IMR-90 (cell line): ENCODE measurements at regions not wholly inside any gene's neighbourhood (a gene's known extent, or its start where the extent isn't known, plus 50 kb on each side); places are given as distances from the start of the nearest gene placed in this dataset.

Experiments used
- ATAC-seq: fragments of 200-7000 bp; cut with Tn5 transposase; 2 replicates; pipeline ENCODE4 v1.9.1; 2020; ENCODE audit warnings: low read depth, mild to moderate bottlenecking, moderate library complexity
- BruUV-seq: library from RNA; stranded (reverse); fragments of 400-500 nt; replicated peaks from 2 replicates; lab custom pipeline; 2021; lab: Mats Ljungman, UMichigan
- CTCF ChIA-PET: fragments of 300-600 bp; formaldehyde crosslinking; extraction: SDS; loops from one replicate; lab custom pipeline; 2021; ENCODE audit warnings: antibody characterized with exemption; lab: Yijun Ruan, JAX
- POLR2A ChIA-PET: fragments of 300-600 bp; sonication (Branson Sonifier 250); formaldehyde crosslinking; loops from one replicate; lab custom pipeline; 2022; ENCODE audit warnings: antibody characterized with exemption; ENCODE audit not compliant: unreplicated experiment; lab: Charles Lee
- DNase-seq: peaks from one replicate; pipeline ENCODE4 v3.0.0; 2013
- H2AFZ ChIP-seq: replicated peaks from 2 replicates; pipeline ENCODE3; 2013; ENCODE audit warnings: low read length, mild to moderate bottlenecking; ENCODE audit not compliant: poor library complexity
- H2AK5ac ChIP-seq: 2 replicates; pipeline ENCODE4 v1.6.1; 2013; ENCODE audit warnings: low read depth, low read length, inconsistent platforms
- H2AK9ac ChIP-seq: replicated peaks from 2 replicates; pipeline ENCODE3; 2013; ENCODE audit warnings: mild to moderate bottlenecking, low read depth, low read length, moderate library complexity; ENCODE audit not compliant: poor library complexity
- H2BK120ac ChIP-seq: 2 replicates; pipeline ENCODE4 v1.6.1; 2013; ENCODE audit warnings: low read depth, low read length, inconsistent platforms
- H2BK15ac ChIP-seq: 3 replicates; pipeline ENCODE4 v1.6.1; 2013; ENCODE audit warnings: low read depth, low read length, inconsistent platforms
- H2BK20ac ChIP-seq: 2 replicates; pipeline ENCODE4 v1.6.1; 2013; ENCODE audit warnings: low read depth, mild to moderate bottlenecking, inconsistent platforms, low read length, moderate library complexity
- H2BK5ac ChIP-seq: 2 replicates; pipeline ENCODE4 v1.6.1; 2013; ENCODE audit warnings: mild to moderate bottlenecking, low read depth, low read length, inconsistent platforms; ENCODE audit not compliant: poor library complexity, severe bottlenecking
- H3K14ac ChIP-seq: replicated peaks from 2 replicates; pipeline ENCODE4 v1.6.1; 2013; ENCODE audit warnings: low read depth, low read length, inconsistent platforms
- H3K18ac ChIP-seq: 2 replicates; pipeline ENCODE4 v1.6.1; 2013; ENCODE audit warnings: low read depth, low read length, control low read depth
- H3K23ac ChIP-seq: 2 replicates; pipeline ENCODE4 v1.6.1; 2013; ENCODE audit warnings: low read depth, low read length, inconsistent platforms
- H3K27ac ChIP-seq: 2 replicates; pipeline ENCODE4 v1.5.1; 2013; ENCODE audit warnings: mild to moderate bottlenecking, control low read depth, low read length; ENCODE audit not compliant: insufficient read depth
- H3K27me3 ChIP-seq: 2 replicates; pipeline ENCODE4 v1.6.1; 2013; ENCODE audit warnings: low read length; ENCODE audit not compliant: control insufficient read depth, insufficient read depth
- H3K36me3 ChIP-seq: 2 replicates; pipeline ENCODE4 v1.6.1; 2013; ENCODE audit warnings: low read length, mixed read lengths; ENCODE audit not compliant: control insufficient read depth, insufficient read depth
- H3K4ac ChIP-seq: 2 replicates; pipeline ENCODE4 v1.6.1; 2013; ENCODE audit warnings: low read depth, low read length, inconsistent platforms
- H3K4me1 ChIP-seq: 2 replicates; pipeline ENCODE4 v1.6.1; 2013; ENCODE audit warnings: low read length, mixed read lengths; ENCODE audit not compliant: control insufficient read depth, insufficient read depth
- H3K4me2 ChIP-seq: 2 replicates; pipeline ENCODE4 v1.6.1; 2013; ENCODE audit warnings: low read depth, mild to moderate bottlenecking, control low read depth, low read length, moderate library complexity
- H3K4me3 ChIP-seq: 2 replicates; pipeline ENCODE4 v1.5.1; 2013; ENCODE audit warnings: low read depth, mild to moderate bottlenecking, control low read depth, low read length, moderate library complexity; ENCODE audit not compliant: insufficient read depth
- H3K56ac ChIP-seq: 2 replicates; pipeline ENCODE4 v1.6.1; 2013; ENCODE audit warnings: low read length, inconsistent platforms; ENCODE audit not compliant: insufficient read depth; ENCODE audit errors: extremely low read depth
- H3K79me1 ChIP-seq, 2 experiments: 2 replicates each; pipeline ENCODE4 v1.6.1; 2013; ENCODE audit warnings: low read length in 2 of 2, inconsistent platforms in 1 of 2, low read depth in 1 of 2
- H3K9ac ChIP-seq: 2 replicates; pipeline ENCODE4 v1.6.1; 2013; ENCODE audit warnings: low read depth, low read length, control low read depth
- H3K9me1 ChIP-seq: 2 replicates; pipeline ENCODE4 v1.6.1; 2013; ENCODE audit warnings: low read length, inconsistent platforms; ENCODE audit not compliant: insufficient read depth
- H3K9me3 ChIP-seq: 2 replicates; pipeline ENCODE4 v1.6.1; 2013; ENCODE audit warnings: low read length; ENCODE audit not compliant: control insufficient read depth, insufficient read depth
- H4K20me1 ChIP-seq: 2 replicates; pipeline ENCODE4 v1.6.1; 2013; ENCODE audit warnings: low read length, inconsistent platforms; ENCODE audit not compliant: insufficient read depth
- H4K5ac ChIP-seq: 2 replicates; pipeline ENCODE4 v1.6.1; 2013; ENCODE audit warnings: mild to moderate bottlenecking, low read depth, low read length, control low read depth
- H4K8ac ChIP-seq, 2 experiments: 2 replicates each; pipeline ENCODE4 v1.6.1; 2013; ENCODE audit warnings: low read depth in 2 of 2, low read length in 2 of 2, control low read depth in 1 of 2, inconsistent platforms in 1 of 2
- H4K91ac ChIP-seq: 2 replicates; pipeline ENCODE4 v1.6.1; 2013; ENCODE audit warnings: low read depth, low read length, inconsistent platforms; ENCODE audit not compliant: insufficient read depth
- BHLHE40 ChIP-seq: fragments of 150-350 bp; IDR thresholded peaks from 2 replicates; pipeline ENCODE4 v1.6.1; 2016; ENCODE audit warnings: mild to moderate bottlenecking, low read depth, low read length
- CEBPB ChIP-seq: IDR thresholded peaks from 2 replicates; pipeline ENCODE4 v1.6.1; 2012; ENCODE audit warnings: low read depth, low read length, improper control_type of control experiment
- CHD1 ChIP-seq: IDR thresholded peaks from 2 replicates; pipeline ENCODE4 v1.6.1; 2012; ENCODE audit warnings: low read depth, low read length, improper control_type of control experiment
- CTCF ChIP-seq: conservative IDR thresholded peaks from 2 replicates; pipeline ENCODE4 v1.5.1; 2012; ENCODE audit warnings: mild to moderate bottlenecking, low read depth, low read length, improper control_type of control experiment
- ELK1 ChIP-seq: fragments of 150-350 bp; IDR thresholded peaks from 2 replicates; pipeline ENCODE4 v1.6.1; 2016; ENCODE audit warnings: low read depth, mild to moderate bottlenecking, low read length, moderate library complexity, borderline replicate concordance
- FOS ChIP-seq: fragments of 150-350 bp; IDR thresholded peaks from 2 replicates; pipeline ENCODE4 v1.6.1; 2016; ENCODE audit warnings: low read depth, low read length
- MAFK ChIP-seq: IDR thresholded peaks from 2 replicates; pipeline ENCODE4 v1.6.1; 2012; ENCODE audit warnings: low read depth, low read length, improper control_type of control experiment
- MAZ ChIP-seq: IDR thresholded peaks from 2 replicates; pipeline ENCODE4 v1.6.1; 2012; ENCODE audit warnings: low read depth, mild to moderate bottlenecking, low read length, improper control_type of control experiment, moderate library complexity, borderline replicate concordance
- MXI1 ChIP-seq: IDR thresholded peaks from 2 replicates; pipeline ENCODE4 v1.6.1; 2012; ENCODE audit warnings: low read depth, mild to moderate bottlenecking, low read length, moderate library complexity, borderline replicate concordance
- NFE2L2 ChIP-seq: fragments of 150-350 bp; IDR thresholded peaks from 2 replicates; pipeline ENCODE4 v1.6.1; 2016; ENCODE audit warnings: low read depth, mild to moderate bottlenecking, low read length
- POLR2A ChIP-seq: IDR thresholded peaks from 2 replicates; pipeline ENCODE4 v1.6.1; 2012; ENCODE audit warnings: mild to moderate bottlenecking, low read depth, low read length
- RAD21 ChIP-seq: IDR thresholded peaks from 2 replicates; pipeline ENCODE4 v1.6.1; 2012; ENCODE audit warnings: low read length, improper control_type of control experiment
- RCOR1 ChIP-seq: IDR thresholded peaks from 2 replicates; pipeline ENCODE4 v1.6.1; 2012; ENCODE audit warnings: mild to moderate bottlenecking, low read length, improper control_type of control experiment; ENCODE audit not compliant: insufficient replicate concordance
- RFX5 ChIP-seq: IDR thresholded peaks from 2 replicates; pipeline ENCODE4 v1.8.0; 2012; ENCODE audit warnings: low read depth, mild to moderate bottlenecking, low read length, moderate library complexity
- SMC3 ChIP-seq: fragments of 150-350 bp; IDR thresholded peaks from 2 replicates; pipeline ENCODE4 v1.6.1; 2016; ENCODE audit warnings: low read depth, mild to moderate bottlenecking, antibody characterized with exemption, low read length, moderate library complexity
- WGBS, 2 experiments: methylation state at CpG; one replicate each; pipeline versions ENCODE4 v1.1.5 to v1.1.7; 2013; ENCODE audit warnings: missing lambda C conversion rate in 2 of 2; ENCODE audit not compliant: insufficient read length in 1 of 2; ENCODE audit errors: extremely low coverage in 2 of 2; 5-methylcytosine and 5-hydroxymethylcytosine counted together
- dilution Hi-C: fragments of 300-500 bp; cut with HindIII; formaldehyde crosslinking; loops from one replicate; pipeline ENCODE4 v1.14.3; 2018; ENCODE audit warnings: low sequenced_read_pairs; ENCODE audit not compliant: unreplicated experiment
- in situ Hi-C: fragments of 300-500 bp; cut with MboI; formaldehyde crosslinking; loops from 3 replicates; pipeline ENCODE4 v1.14.3; 2019; ENCODE audit warnings: low sequenced_read_pairs, inconsistent platforms, mixed read lengths
- intact Hi-C: fragments of 100-400 bp; cut with micrococcal nuclease; formaldehyde crosslinking; loops from 2 replicates; pipeline ENCODE4 v1.10.0; 2022
- TF ChIP-seq, protein P1 (sequence below): fragments of 150-350 bp; IDR thresholded peaks from 2 replicates; pipeline ENCODE4 v1.6.1; 2017; ENCODE audit warnings: mild to moderate bottlenecking, antibody characterized with exemption, low read length, low read depth

GRCh38 chr4:126544276-126544675, 1088.5 kb upstream of the INTU start:
- no peak overlapping the region for H3K4me2 ChIP-seq
- WGBS, 2 experiments, result 60% methylated on average over 1 of the region's 5 CpGs; no CpG with 5 or more reads in 1 of the 2 experiments
- H4K91ac ChIP-seq, result no peak overlapping the region
- H3K14ac ChIP-seq, result no peak overlapping the region
- no peak overlapping the region for H3K18ac ChIP-seq
- DNase-seq, result no peak
- intact Hi-C loops (no loop called here), in situ Hi-C loops (no loop called here), dilution Hi-C loops (no loop called here)
- no peak for ATAC-seq
- peak overlapping the region; percentile 68 for H2AFZ ChIP-seq
- no peaks in the 10 kb centered on the region for H3K9me3 ChIP-seq
- H3K23ac ChIP-seq, result no peak overlapping the region
- BruUV-seq, result no TSS peak
- no peak overlapping the region for H4K5ac ChIP-seq
- no peaks in the 10 kb centered on the region for H3K27me3 ChIP-seq
- no peak overlapping the region for H3K4me3 ChIP-seq
- CTCF ChIA-PET, result no interaction called here
- no peak overlapping the region for H3K56ac ChIP-seq
- no peak overlapping the region for H3K4ac ChIP-seq
- H2BK20ac ChIP-seq, result no peak overlapping the region
- H3K27ac ChIP-seq, result no peak overlapping the region
- H3K9ac ChIP-seq, result no peak overlapping the region
- H3K9me1 ChIP-seq, result no peaks in the 10 kb centered on the region
- H4K8ac ChIP-seq, result no peak overlapping the region
- TF ChIP-seq ELK1 (no peak), CEBPB (no peak), FOS (no peak), CTCF (no peak), POLR2A (no peak), CHD1 (no peak), RFX5 (no peak), MAZ (no peak), MXI1 (no peak), RCOR1 (no peak), RAD21 (no peak), MAFK (no peak), BHLHE40 (no peak), SMC3 (no peak), NFE2L2 (no peak)
- TF ChIP-seq, protein P1, sequence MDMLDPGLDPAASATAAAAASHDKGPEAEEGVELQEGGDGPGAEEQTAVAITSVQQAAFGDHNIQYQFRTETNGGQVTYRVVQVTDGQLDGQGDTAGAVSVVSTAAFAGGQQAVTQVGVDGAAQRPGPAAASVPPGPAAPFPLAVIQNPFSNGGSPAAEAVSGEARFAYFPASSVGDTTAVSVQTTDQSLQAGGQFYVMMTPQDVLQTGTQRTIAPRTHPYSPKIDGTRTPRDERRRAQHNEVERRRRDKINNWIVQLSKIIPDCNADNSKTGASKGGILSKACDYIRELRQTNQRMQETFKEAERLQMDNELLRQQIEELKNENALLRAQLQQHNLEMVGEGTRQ, result no peak
- H3K4me1 ChIP-seq, result no peaks in the 10 kb centered on the region
- H3K79me1 ChIP-seq, result no peaks in the 10 kb centered on the region
- H2BK120ac ChIP-seq, result no peak overlapping the region
- H3K36me3 ChIP-seq, result no peaks in the 10 kb centered on the region
- no peak overlapping the region for H2BK15ac ChIP-seq
- H2AK9ac ChIP-seq, result no peak overlapping the region
- POLR2A ChIA-PET, result no interaction called here
- H2BK5ac ChIP-seq, result no peak overlapping the region
- no peaks in the 10 kb centered on the region for H4K20me1 ChIP-seq
- H2AK5ac ChIP-seq, result no peak overlapping the region
